VCaP (cell line): ENCODE measurements at regions not wholly inside any gene's neighbourhood (a gene's known extent, or its start where the extent isn't known, plus 50 kb on each side); places are given as distances from the start of the nearest gene placed in this dataset.

Source experiments
- H3K27ac ChIP-seq: fragments of 450-650 bp; 2 replicates; pipeline ENCODE4 v1.5.1; 2017
- CTCF ChIP-seq: fragments of 450-650 bp; conservative IDR thresholded peaks from 2 replicates; pipeline ENCODE4 v1.5.1; 2017; ENCODE audit warnings: mild to moderate bottlenecking, moderate library complexity

- H3K27ac ChIP-seq: no peak overlapping the region
- no peak for TF ChIP-seq CTCF
Measured at GRCh38 chr6:788058-788457, 95.1 kb upstream of the EXOC2 start.

GRCh38 chr6:786946-787763 lies 94.2 kb upstream of the EXOC2 start:
- TF ChIP-seq CTCF: no peak
- no peak overlapping the region for H3K27ac ChIP-seq

GRCh38 chr6:783966-784735 lies 91.2 kb upstream of the EXOC2 start:
- no peak for TF ChIP-seq CTCF
- H3K27ac ChIP-seq: no peak overlapping the region

- TF ChIP-seq CTCF: no peak
- no peak overlapping the region for H3K27ac ChIP-seq
Measured at GRCh38 chr6:782141-782540, 89.2 kb upstream of the EXOC2 start.

GRCh38 chr6:781350-781961 lies 88.5 kb upstream of the EXOC2 start:
- no peak for TF ChIP-seq CTCF
- H3K27ac ChIP-seq: no peak overlapping the region

- no peak overlapping the region for H3K27ac ChIP-seq
- TF ChIP-seq CTCF: no peak
Measured at GRCh38 chr6:780706-781105, 87.8 kb upstream of the EXOC2 start.

GRCh38 chr6:776951-777350 lies 84.0 kb upstream of the EXOC2 start:
- TF ChIP-seq CTCF: no peak
- no peak overlapping the region for H3K27ac ChIP-seq
